HepG2 (cell line): ENCODE measurements at regions not wholly inside any gene's neighbourhood (a gene's known extent, or its start where the extent isn't known, plus 50 kb on each side); places are given as distances from the start of the nearest gene placed in this dataset.
"Not testable (repeated sequence)": the region's sequence is repeated elsewhere in the genome, so short reads cannot be mapped to it uniquely, and the experiment has no call there.

Source experiments
- ATAC-seq: fragments of 200-7000 bp; cut with Tn5 transposase; 3 replicates; pipeline ENCODE4 v1.9.1; 2020; ENCODE audit warnings: mild to moderate bottlenecking, moderate library complexity
- BruUV-seq: library from RNA; stranded (reverse); fragments of 400-500 nt; replicated peaks from 2 replicates; lab custom pipeline; 2021; lab: Mats Ljungman, UMichigan
- CTCF ChIA-PET: fragments of 300-600 bp; formaldehyde crosslinking; extraction: SDS; loops from one replicate; lab custom pipeline; 2021; ENCODE audit warnings: low total read pairs, inconsistent platforms, low intra/inter-chr PET ratio; lab: Yijun Ruan, JAX
- POLR2A ChIA-PET: fragments of 350-600 bp; sonication (Branson Sonifier 250); formaldehyde crosslinking; loops from one replicate; lab custom pipeline; 2020; ENCODE audit warnings: antibody characterized with exemption, inconsistent platforms; lab: Yijun Ruan, JAX
- DNase-seq: peaks from one replicate; pipeline ENCODE4 v3.0.0-alpha.2; 2015; ENCODE audit warnings: low spot score
- FAIRE-seq: peaks from 3 replicates; lab custom pipeline; 2011; peaks lifted over from hg19 to GRCh38; lab: Jason Lieb, UNC
- H2AFZ ChIP-seq: one replicate; pipeline ENCODE4 v1.6.1; 2011; ENCODE audit warnings: low read length, inconsistent platforms
- H3K27ac ChIP-seq: fragments of 300-600 bp; 3 replicates; pipeline ENCODE4 v1.8.0; 2011; ENCODE audit warnings: mixed run types, mild to moderate bottlenecking, mixed read lengths, low read length, inconsistent platforms; ENCODE audit not compliant: insufficient read depth; ENCODE audit errors: extremely low read length
- H3K27me3 ChIP-seq, 2 experiments: fragments of 200-600 bp in 1 of 2; 2 replicates in 1 of 2; 3 replicates in 1 of 2; pipeline versions ENCODE4 v1.6.0 to v1.8.0; 2011; ENCODE audit warnings: low read length in 2 of 2, mild to moderate bottlenecking in 2 of 2, moderate library complexity in 2 of 2, inconsistent platforms in 1 of 2; ENCODE audit not compliant: insufficient read depth in 2 of 2, control insufficient read depth in 1 of 2
- H3K36me3 ChIP-seq, 2 experiments: fragments of 200-600 bp in 1 of 2; replicated peaks in 1 of 2; 2 replicates in 1 of 2; 3 replicates in 1 of 2; pipeline versions ENCODE4 v1.5.1 to v1.8.0; 2011; ENCODE audit warnings: low read length in 2 of 2, inconsistent platforms in 1 of 2; ENCODE audit not compliant: insufficient read depth in 2 of 2, control insufficient read depth in 1 of 2
- H3K4me1 ChIP-seq: 2 replicates; pipeline ENCODE4 v1.5.1; 2012; ENCODE audit warnings: low read length, inconsistent platforms; ENCODE audit not compliant: insufficient read depth
- H3K4me2 ChIP-seq: 2 replicates; pipeline ENCODE4 v1.6.0; 2011; ENCODE audit warnings: low read depth, low read length, inconsistent platforms
- H3K4me3 ChIP-seq, 3 experiments: fragments of 200-600 bp in 1 of 3; sonication (generic), shearing (Covaris generic) in 1 of 3; replicated peaks in 1 of 3; 2 replicates each; pipeline ENCODE4 v1.5.1; 2011 to 2016; ENCODE audit warnings: low read length in 3 of 3, inconsistent platforms in 2 of 3, low read depth in 2 of 3, mild to moderate bottlenecking in 2 of 3, control low read depth in 1 of 3, mixed read lengths in 1 of 3; ENCODE audit not compliant: insufficient read depth in 1 of 3
- H3K79me2 ChIP-seq: one replicate; pipeline ENCODE4 v1.6.1; 2011; ENCODE audit warnings: low read length, inconsistent platforms; ENCODE audit not compliant: insufficient read depth
- H3K9ac ChIP-seq: 2 replicates; pipeline ENCODE4 v1.6.0; 2011; ENCODE audit warnings: mild to moderate bottlenecking, low read depth, low read length, inconsistent platforms; ENCODE audit not compliant: insufficient read depth
- H3K9me3 ChIP-seq: 2 replicates; pipeline ENCODE4 v1.5.1; 2012; ENCODE audit warnings: mild to moderate bottlenecking, low read length
- H4K20me1 ChIP-seq: 2 replicates; pipeline ENCODE4 v1.6.0; 2011; ENCODE audit warnings: inconsistent platforms, mild to moderate bottlenecking, low read length, moderate library complexity; ENCODE audit not compliant: insufficient read depth
- MBNL3 ChIP-seq: fragments of 250-450 bp; sonication (Bioruptor Pico); conservative IDR thresholded peaks from 2 replicates; pipeline ENCODE4 v1.8.0; 2022; ENCODE audit warnings: mild to moderate bottlenecking, inconsistent platforms
- MEIS2 ChIP-seq: sonication (generic); formaldehyde crosslinking; IDR thresholded peaks from 2 replicates; pipeline ENCODE4 v1.9.0; 2021; ENCODE audit warnings: mild to moderate bottlenecking, missing genetic modification reagents
- PPARG ChIP-seq: conservative IDR thresholded peaks from 2 replicates; pipeline ENCODE4 v1.6.1; 2016; ENCODE audit warnings: missing biosample characterization, missing genetic modification reagents
- RBFOX2 ChIP-seq: fragments of 200-400 bp; formaldehyde crosslinking; IDR thresholded peaks from 2 replicates; pipeline ENCODE4 v1.6.1; 2017; ENCODE audit warnings: low read depth, mild to moderate bottlenecking, low read length
- RCOR2 ChIP-seq: IDR thresholded peaks from 2 replicates; pipeline ENCODE4 v1.6.1; 2016; ENCODE audit warnings: missing biosample characterization, missing genetic modification reagents
- ZNF253 ChIP-seq: sonication (generic); formaldehyde crosslinking; IDR thresholded peaks from 2 replicates; pipeline ENCODE4 v1.8.0; 2022; ENCODE audit warnings: mild to moderate bottlenecking, missing genetic modification reagents, borderline replicate concordance
- ZNF282 ChIP-seq: fragments of 450-650 bp; IDR thresholded peaks from 2 replicates; pipeline ENCODE4 v1.6.1; 2018; ENCODE audit not compliant: partially characterized antibody
- ZNF30 ChIP-seq: sonication (generic); formaldehyde crosslinking; IDR thresholded peaks from 2 replicates; pipeline ENCODE4 v1.5.0; 2020; ENCODE audit warnings: mild to moderate bottlenecking, missing genetic modification reagents
- WGBS: methylation state at CpG from one replicate; pipeline ENCODE4 v1.1.6; 2017; ENCODE audit warnings: low lambda C conversion rate; 5-methylcytosine and 5-hydroxymethylcytosine counted together
- in situ Hi-C: cut with HindIII; loops from 2 replicates; pipeline ENCODE4 v1.10.0; 2017; ENCODE audit warnings: low pct_unique_long_range_greater_than_20kb; ENCODE audit not compliant: extremely low pct_ligation_motif_present
- intact Hi-C: fragments of 100-400 bp; cut with micrococcal nuclease; formaldehyde crosslinking; loops from one replicate; pipeline ENCODE4 v1.10.0; 2022; ENCODE audit not compliant: unreplicated experiment

- BruUV-seq: no TSS peak
- in situ Hi-C loops: no loop called here
- TF ChIP-seq RCOR2 (CRISPR knock-in tag) (no peak), ZNF282 (no peak), RBFOX2 (no peak), MBNL3 (no peak), PPARG (0 out of 2 replicates have a peak, but pooled peaks have one; percentile 3), MEIS2 (CRISPR knock-in tag) (no peak), ZNF253 (CRISPR knock-in tag) (no peak), ZNF30 (no peak)
- TF ChIP-seq, all 625 proteins: peak for 1
Observed at GRCh38 chr5:92939428-92939827, 641.6 kb downstream of the NR2F1-AS1 start.

GRCh38 chr5:92937396-92937795, 643.6 kb downstream of the NR2F1-AS1 start:
- H3K36me3 ChIP-seq, POLR2A ChIA-PET, ATAC-seq, H4K20me1 ChIP-seq, BruUV-seq, H3K4me2 ChIP-seq, FAIRE-seq, H3K79me2 ChIP-seq, H2AFZ ChIP-seq, intact Hi-C loops, DNase-seq, H3K9me3 ChIP-seq, H3K27ac ChIP-seq, H3K9ac ChIP-seq, in situ Hi-C loops, H3K4me3 ChIP-seq, H3K27me3 ChIP-seq, CTCF ChIA-PET: not testable (repeated sequence)
- peaks cover 30% of the 10 kb centered on the region for H3K4me1 ChIP-seq
- 74% methylated on average over 2 of the region's 2 CpGs for WGBS

More at GRCh38 chr5:92939428-92939827, 641.6 kb downstream of the NR2F1-AS1 start:
- Histone ChIP-seq H2AFZ (peak overlapping the region; percentile 90), H4K20me1 (no peaks in the 10 kb centered on the region), H3K4me1 (peaks cover 50% of the 10 kb centered on the region), H3K79me2 (no peaks in the 10 kb centered on the region), H3K27me3 (no peaks in the 10 kb centered on the region), H3K36me3 (no peaks in the 10 kb centered on the region), H3K4me2 (no peak overlapping the region), H3K27ac (no peak overlapping the region), H3K9me3 (no peaks in the 10 kb centered on the region), H3K9ac (no peak overlapping the region), H3K4me3 (no peak overlapping the region)
- intact Hi-C loops: no loop called here
- DNase-seq (no peak), FAIRE-seq (no peak), ATAC-seq (no peak)
- ChIA-PET CTCF (no interaction called here), POLR2A (no interaction called here)
- WGBS: 96% methylated on average over 4 of the region's 4 CpGs
